ENCODE measurements at regions not wholly inside any gene's neighbourhood (a gene's known extent, or its start where the extent isn't known, plus 50 kb on each side); places are given as distances from the start of the nearest gene placed in this dataset.

DNA sequence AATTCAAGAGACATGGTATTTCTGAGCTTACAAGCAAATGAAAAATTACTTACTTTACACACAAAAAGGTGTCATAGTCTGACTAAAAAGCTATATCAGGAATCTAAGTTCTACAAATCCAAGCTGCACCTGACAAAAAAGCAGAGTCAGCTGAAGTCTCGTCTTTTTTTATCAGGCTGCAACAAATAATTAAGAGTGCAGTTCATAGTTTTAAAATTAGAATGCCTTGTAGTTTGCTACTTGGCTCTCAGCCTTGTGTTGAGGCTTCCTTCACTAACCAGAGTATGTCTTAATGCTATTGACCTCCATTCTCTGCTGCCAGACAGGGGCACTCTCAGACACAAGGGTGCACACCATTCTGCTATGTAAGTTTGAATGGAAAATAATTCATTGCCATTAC, 940.7 kb downstream of the PCDH7 start:
- no peak for DNase-seq
- Histone ChIP-seq H3K27ac (no peak overlapping the region), H3K27me3 (no peaks in the 10 kb centered on the region), H3K4me1 (no peaks in the 10 kb centered on the region), H3K4me3 (no peak overlapping the region), H3K36me3 (no peaks in the 10 kb centered on the region), H3K9me3 (no peaks in the 10 kb centered on the region)
- no peak for TF ChIP-seq POLR2A (IDR thresholded peaks at IDR 0.05)
- no peak for TF ChIP-seq POLR2AphosphoS5 (IDR thresholded peaks at IDR 0.05)
- TF ChIP-seq, protein P1, sequence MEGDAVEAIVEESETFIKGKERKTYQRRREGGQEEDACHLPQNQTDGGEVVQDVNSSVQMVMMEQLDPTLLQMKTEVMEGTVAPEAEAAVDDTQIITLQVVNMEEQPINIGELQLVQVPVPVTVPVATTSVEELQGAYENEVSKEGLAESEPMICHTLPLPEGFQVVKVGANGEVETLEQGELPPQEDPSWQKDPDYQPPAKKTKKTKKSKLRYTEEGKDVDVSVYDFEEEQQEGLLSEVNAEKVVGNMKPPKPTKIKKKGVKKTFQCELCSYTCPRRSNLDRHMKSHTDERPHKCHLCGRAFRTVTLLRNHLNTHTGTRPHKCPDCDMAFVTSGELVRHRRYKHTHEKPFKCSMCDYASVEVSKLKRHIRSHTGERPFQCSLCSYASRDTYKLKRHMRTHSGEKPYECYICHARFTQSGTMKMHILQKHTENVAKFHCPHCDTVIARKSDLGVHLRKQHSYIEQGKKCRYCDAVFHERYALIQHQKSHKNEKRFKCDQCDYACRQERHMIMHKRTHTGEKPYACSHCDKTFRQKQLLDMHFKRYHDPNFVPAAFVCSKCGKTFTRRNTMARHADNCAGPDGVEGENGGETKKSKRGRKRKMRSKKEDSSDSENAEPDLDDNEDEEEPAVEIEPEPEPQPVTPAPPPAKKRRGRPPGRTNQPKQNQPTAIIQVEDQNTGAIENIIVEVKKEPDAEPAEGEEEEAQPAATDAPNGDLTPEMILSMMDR (IDR thresholded peaks at IDR 0.05) = no peak
- TF ChIP-seq EP300 (IDR thresholded peaks at IDR 0.05) = no peak
- intact Hi-C loops (cut with DNase I; ENCODE audit: low total_unique reads) = no loop called here
- 40 to 49% (median 44%) methylated on average over 1 of the region's 1 CpG for WGBS, 5 donors

- no peak for DNase-seq
- Histone ChIP-seq H3K36me3 (no peaks in the 10 kb centered on the region), H3K27me3 (no peaks in the 10 kb centered on the region), H3K4me1 (no peaks in the 10 kb centered on the region), H3K4me3 (no peak overlapping the region), H3K27ac (no peak overlapping the region), H3K9me3 (no peaks in the 10 kb centered on the region)
- no peak for TF ChIP-seq EP300 (IDR thresholded peaks at IDR 0.05)
- TF ChIP-seq POLR2A (IDR thresholded peaks at IDR 0.05) = no peak
- TF ChIP-seq POLR2AphosphoS5 (IDR thresholded peaks at IDR 0.05) = no peak
- TF ChIP-seq, protein P1 (IDR thresholded peaks at IDR 0.05) = no peak
- intact Hi-C loops (cut with DNase I; ENCODE audit: low total_unique reads) = no loop called here
- 89 to 97% (median 92%) methylated on average over 2 of the region's 2 CpGs for WGBS, 5 donors
These were observed 942.8 kb downstream of the PCDH7 start for GRCh38 chr4:31662951-31663350.

GRCh38 chr4:31667686-31668085, 947.5 kb downstream of the PCDH7 start:
- DNase-seq = no peak

GRCh38 chr4:31674313-31674947, 954.3 kb downstream of the PCDH7 start:
- intact Hi-C loops (cut with DNase I; ENCODE audit: low total_unique reads) = no loop called here
- Histone ChIP-seq H3K27me3 (no peaks in the 10 kb centered on the region), H3K27ac (no peak overlapping the region), H3K4me3 (no peak overlapping the region), H3K36me3 (no peaks in the 10 kb centered on the region), H3K9me3 (no peaks in the 10 kb centered on the region), H3K4me1 (no peaks in the 10 kb centered on the region)
- peak in 1 of 2 donors; percentile 8 for DNase-seq
- WGBS, 5 donors = 47 to 84% (median 70%) methylated on average over 1 of the region's 1 CpG
- TF ChIP-seq POLR2A (IDR thresholded peaks at IDR 0.05) (no peak), POLR2AphosphoS5 (IDR thresholded peaks at IDR 0.05) (no peak)
- TF ChIP-seq, protein P1 (IDR thresholded peaks at IDR 0.05) = peak in 4 of 7 experiments; percentile 15 to 44 (median 35)

More at GRCh38 chr4:31667686-31668085, 947.5 kb downstream of the PCDH7 start:
- Histone ChIP-seq H3K36me3 (no peaks in the 10 kb centered on the region), H3K9me3 (no peaks in the 10 kb centered on the region), H3K27me3 (no peaks in the 10 kb centered on the region), H3K27ac (no peak overlapping the region), H3K4me3 (no peak overlapping the region), H3K4me1 (no peaks in the 10 kb centered on the region)
- TF ChIP-seq, protein P1 (IDR thresholded peaks at IDR 0.05) = no peak
- TF ChIP-seq EP300 (IDR thresholded peaks at IDR 0.05) = no peak
- TF ChIP-seq POLR2AphosphoS5 (IDR thresholded peaks at IDR 0.05) = no peak
- TF ChIP-seq POLR2A (IDR thresholded peaks at IDR 0.05) = no peak
- WGBS, 5 donors = 74 to 82% (median 78%) methylated on average over 2 of the region's 2 CpGs
- intact Hi-C loops (cut with DNase I; ENCODE audit: low total_unique reads) = no loop called here

All from stomach (tissue), 8 donors.